GM23338 (cell line): ENCODE measurements at regions not wholly inside any gene's neighbourhood (a gene's known extent, or its start where the extent isn't known, plus 50 kb on each side); places are given as distances from the start of the nearest gene placed in this dataset.
A peak's percentile ranks its signal among the peaks of the same experiment; 100 is the strongest.

Experiments
- ATAC-seq: fragments of 200-7000 bp; cut with Tn5 transposase; 3 replicates; pipeline ENCODE4 v1.9.1; 2020
- DNase-seq: peaks from one replicate; pipeline ENCODE4 v3.0.0-alpha.2; 2015; ENCODE audit warnings: low spot score
- H2AFZ ChIP-seq: fragments of 200-600 bp; sonication (generic); 2 replicates; pipeline ENCODE4 v1.8.0; 2016; ENCODE audit warnings: antibody characterized with exemption, mild to moderate bottlenecking, moderate library complexity
- H3F3A ChIP-seq: fragments of 200-600 bp; sonication (generic); replicated peaks from 2 replicates; pipeline ENCODE4 v1.8.0; 2017; ENCODE audit warnings: antibody characterized with exemption, mixed run types, low read depth
- H3K27ac ChIP-seq: fragments of 200-600 bp; sonication (generic); 2 replicates; pipeline ENCODE4 v1.6.1; 2016; ENCODE audit warnings: low read depth
- H3K27me3 ChIP-seq: fragments of 200-600 bp; sonication (generic); 2 replicates; pipeline ENCODE4 v1.8.0; 2016; ENCODE audit warnings: mild to moderate bottlenecking, mixed run types, moderate library complexity; ENCODE audit not compliant: insufficient read depth
- H3K36me3 ChIP-seq: fragments of 200-600 bp; sonication (generic); 2 replicates; pipeline ENCODE4 v1.8.0; 2016; ENCODE audit warnings: mild to moderate bottlenecking; ENCODE audit not compliant: insufficient read depth
- H3K4me1 ChIP-seq: fragments of 200-600 bp; sonication (generic); 2 replicates; pipeline ENCODE4 v1.8.0; 2016; ENCODE audit warnings: mild to moderate bottlenecking, moderate library complexity; ENCODE audit not compliant: insufficient read depth
- H3K4me2 ChIP-seq: fragments of 200-600 bp; sonication (generic); 2 replicates; pipeline ENCODE4 v1.7.1; 2017; ENCODE audit warnings: mixed run types
- H3K4me3 ChIP-seq: fragments of 200-600 bp; sonication (generic); 2 replicates; pipeline ENCODE4 v1.6.1; 2016; ENCODE audit warnings: mixed run types
- H3K79me2 ChIP-seq: fragments of 200-600 bp; sonication (generic); replicated peaks from 2 replicates; pipeline ENCODE4 v1.8.0; 2017; ENCODE audit warnings: mild to moderate bottlenecking; ENCODE audit not compliant: insufficient read depth
- H3K9me2 ChIP-seq: fragments of 200-600 bp; sonication (generic); 2 replicates; pipeline ENCODE4 v1.8.0; 2017; ENCODE audit not compliant: insufficient read depth
- H4K20me1 ChIP-seq: fragments of 200-600 bp; sonication (generic); replicated peaks from 2 replicates; pipeline ENCODE4 v1.8.0; 2017; ENCODE audit warnings: mild to moderate bottlenecking; ENCODE audit not compliant: insufficient read depth
- H3K27ac Mint-ChIP-seq: 2 replicates; pipeline ENCODE4 v1.8.0; 2020; ENCODE audit warnings: inconsistent platforms, mild to moderate bottlenecking, moderate library complexity, mixed read lengths
- H3K27me3 Mint-ChIP-seq: 3 replicates; pipeline ENCODE4 v1.8.0; 2022; ENCODE audit warnings: low read depth, mild to moderate bottlenecking, moderate library complexity, mixed read lengths, inconsistent platforms; ENCODE audit not compliant: insufficient read depth, poor library complexity
- H3K36me3 Mint-ChIP-seq: 3 replicates; pipeline ENCODE4 v1.8.0; 2021; ENCODE audit warnings: low read depth, mild to moderate bottlenecking, inconsistent platforms, moderate library complexity, mixed read lengths
- H3K4me1 Mint-ChIP-seq: 3 replicates; pipeline ENCODE4 v1.8.0; 2020; ENCODE audit warnings: mild to moderate bottlenecking, inconsistent platforms, mixed read lengths
- H3K4me3 Mint-ChIP-seq: 3 replicates; pipeline ENCODE4 v1.8.0; 2021; ENCODE audit warnings: moderate library complexity, mild to moderate bottlenecking, inconsistent platforms, mixed read lengths
- H3K9me3 Mint-ChIP-seq: 3 replicates; pipeline ENCODE4 v1.8.0; 2020; ENCODE audit warnings: moderate library complexity, mild to moderate bottlenecking, inconsistent platforms, mixed read lengths
- CREB1 ChIP-seq: fragments of 250-450 bp; sonication (Bioruptor Pico); IDR thresholded peaks from 2 replicates; pipeline ENCODE4 v1.5.0; 2020; ENCODE audit warnings: low read depth, mild to moderate bottlenecking, moderate library complexity
- CTCF ChIP-seq, 2 experiments: fragments of 200-600 bp in 1 of 2; sonication (generic) in 1 of 2; conservative IDR thresholded peaks; 2 replicates each; pipeline versions ENCODE4 v1.5.1 to v1.6.1; 2016 to 2017; ENCODE audit warnings: antibody characterized with exemption in 2 of 2, low read depth in 2 of 2, mild to moderate bottlenecking in 2 of 2, moderate library complexity in 1 of 2
- EZH2phosphoT487 ChIP-seq: fragments of 200-600 bp; sonication (generic); IDR thresholded peaks from one replicate; pipeline ENCODE4 v1.8.1; 2018; ENCODE audit warnings: antibody characterized with exemption; ENCODE audit not compliant: unreplicated experiment
- JUNB ChIP-seq: IDR thresholded peaks from one replicate; pipeline ENCODE4 v1.6.1; 2016; ENCODE audit warnings: antibody characterized with exemption; ENCODE audit not compliant: unreplicated experiment
- ZNF114 ChIP-seq: fragments of 250-450 bp; sonication (Bioruptor Pico); IDR thresholded peaks from 2 replicates; pipeline ENCODE4 v1.5.0; 2020; ENCODE audit warnings: mild to moderate bottlenecking, moderate library complexity
- ZNF331 ChIP-seq: fragments of 250-450 bp; sonication (Bioruptor Pico); IDR thresholded peaks from 2 replicates; pipeline ENCODE4 v1.5.0; 2020; ENCODE audit warnings: low read depth, mild to moderate bottlenecking, moderate library complexity
- ZNF462 ChIP-seq: fragments of 250-450 bp; sonication (Bioruptor Pico); IDR thresholded peaks from 2 replicates; pipeline ENCODE4 v1.5.0; 2020; ENCODE audit warnings: mild to moderate bottlenecking, moderate library complexity

GRCh38 chr12:17949558-17950141 lies 140.3 kb downstream of the RERGL start (continued):
- no peak for TF ChIP-seq ZNF462 (CRISPR knock-in tag)
- no peak for TF ChIP-seq ZNF114
- TF ChIP-seq EZH2phosphoT487: no peak

- Mint-ChIP-seq H3K27me3 (no peaks in the 10 kb centered on the region), H3K27ac (no peak overlapping the region), H3K36me3 (no peaks in the 10 kb centered on the region), H3K4me1 (no peaks in the 10 kb centered on the region), H3K4me3 (no peak overlapping the region), H3K9me3 (no peaks in the 10 kb centered on the region)
- no peaks in the 10 kb centered on the region for H3K9me2 ChIP-seq
- H3K79me2 ChIP-seq: no peaks in the 10 kb centered on the region
- no peaks in the 10 kb centered on the region for H3F3A ChIP-seq
- no peaks in the 10 kb centered on the region for H3K27me3 ChIP-seq
- H3K4me3 ChIP-seq: no peak overlapping the region
- H3K4me2 ChIP-seq: no peak overlapping the region
- no peaks in the 10 kb centered on the region for H3K4me1 ChIP-seq
- DNase-seq: peak; percentile 3
- no peak overlapping the region for H2AFZ ChIP-seq
- ATAC-seq: no peak
- H3K36me3 ChIP-seq: no peaks in the 10 kb centered on the region
- no peak overlapping the region for H3K27ac ChIP-seq
- H4K20me1 ChIP-seq: no peaks in the 10 kb centered on the region
- TF ChIP-seq JUNB (no peak), CTCF (conservative IDR thresholded peaks at IDR 0.05; ENCODE audit: low read depth in 2 of 2) (peak in 1 of 2 experiments; percentile 34; a peak in 3 of 4 replicates), ZNF331 (CRISPR knock-in tag) (no peak), ZNF462 (CRISPR knock-in tag) (no peak), CREB1 (CRISPR knock-in tag) (no peak)
Observed at GRCh38 chr12:17928708-17929366, 161.2 kb downstream of the RERGL start.
